HFFc6 (cell line): ENCODE measurements at regions not wholly inside any gene's neighbourhood (a gene's known extent, or its start where the extent isn't known, plus 50 kb on each side); places are given as distances from the start of the nearest gene placed in this dataset. TPM values are rescaled to one million over a fixed set of nuclear protein-coding genes. Genes with fewer than 3 reads are reported as not detected.

ENCODE experiments used
- DNase-seq: peaks from one replicate; pipeline ENCODE4 v3.0.0-alpha.2; 2018
- H3K27ac Mint-ChIP-seq: 2 replicates; pipeline ENCODE4 v1.8.0; 2020; ENCODE audit warnings: mild to moderate bottlenecking, mixed read lengths
- H3K27me3 Mint-ChIP-seq: 2 replicates; pipeline ENCODE4 v1.8.0; 2021; ENCODE audit warnings: mild to moderate bottlenecking, moderate library complexity, mixed read lengths; ENCODE audit not compliant: insufficient read depth
- H3K36me3 Mint-ChIP-seq: 2 replicates; pipeline ENCODE4 v1.8.0; 2021; ENCODE audit warnings: low read depth, mixed read lengths
- H3K4me1 Mint-ChIP-seq: 2 replicates; pipeline ENCODE4 v1.8.0; 2020; ENCODE audit warnings: low read depth, mixed read lengths
- H3K4me3 Mint-ChIP-seq: 2 replicates; pipeline ENCODE4 v1.8.0; 2020; ENCODE audit warnings: mild to moderate bottlenecking, moderate library complexity, mixed read lengths
- H3K9me3 Mint-ChIP-seq: 2 replicates; pipeline ENCODE4 v1.8.0; 2020; ENCODE audit warnings: mild to moderate bottlenecking, mixed read lengths
- microRNA-seq: library from miRNA; unstranded; fragments of <30 nt; microRNA quantifications from one replicate; pipeline ENCODE4, GENCODE V29; 2019
- TF ChIP-seq, protein P1 (sequence below): fragments of 200-600 bp; sonication (generic); IDR thresholded peaks from 2 replicates; pipeline ENCODE4 v1.5.0; 2021; ENCODE audit warnings: antibody characterized with exemption, mild to moderate bottlenecking

DNA sequence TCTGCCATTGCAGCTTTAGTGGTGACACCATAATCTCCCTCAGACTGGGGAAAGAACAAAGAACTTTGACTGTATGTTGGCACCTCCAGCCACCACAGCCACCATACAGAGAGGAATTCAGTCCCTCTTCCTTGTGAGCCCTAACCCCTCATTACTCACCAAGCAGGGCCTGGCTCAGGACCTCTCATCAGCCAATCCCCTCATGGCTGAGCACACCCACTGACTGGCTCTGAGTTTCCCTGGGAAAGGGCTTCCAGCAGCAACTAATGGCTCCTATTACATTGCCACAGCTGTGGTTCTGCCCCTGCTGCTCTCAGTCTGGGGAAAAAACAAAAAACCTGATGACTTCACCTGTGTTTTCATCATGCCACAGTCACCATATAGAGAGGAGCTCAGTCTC lies 1482.6 kb downstream of the FAM133A start:
- TF ChIP-seq, protein P1, sequence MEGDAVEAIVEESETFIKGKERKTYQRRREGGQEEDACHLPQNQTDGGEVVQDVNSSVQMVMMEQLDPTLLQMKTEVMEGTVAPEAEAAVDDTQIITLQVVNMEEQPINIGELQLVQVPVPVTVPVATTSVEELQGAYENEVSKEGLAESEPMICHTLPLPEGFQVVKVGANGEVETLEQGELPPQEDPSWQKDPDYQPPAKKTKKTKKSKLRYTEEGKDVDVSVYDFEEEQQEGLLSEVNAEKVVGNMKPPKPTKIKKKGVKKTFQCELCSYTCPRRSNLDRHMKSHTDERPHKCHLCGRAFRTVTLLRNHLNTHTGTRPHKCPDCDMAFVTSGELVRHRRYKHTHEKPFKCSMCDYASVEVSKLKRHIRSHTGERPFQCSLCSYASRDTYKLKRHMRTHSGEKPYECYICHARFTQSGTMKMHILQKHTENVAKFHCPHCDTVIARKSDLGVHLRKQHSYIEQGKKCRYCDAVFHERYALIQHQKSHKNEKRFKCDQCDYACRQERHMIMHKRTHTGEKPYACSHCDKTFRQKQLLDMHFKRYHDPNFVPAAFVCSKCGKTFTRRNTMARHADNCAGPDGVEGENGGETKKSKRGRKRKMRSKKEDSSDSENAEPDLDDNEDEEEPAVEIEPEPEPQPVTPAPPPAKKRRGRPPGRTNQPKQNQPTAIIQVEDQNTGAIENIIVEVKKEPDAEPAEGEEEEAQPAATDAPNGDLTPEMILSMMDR: no peak
- no peaks in the 10 kb centered on the region for H3K27me3 Mint-ChIP-seq
- no peak for DNase-seq
- no peaks in the 10 kb centered on the region for H3K4me1 Mint-ChIP-seq
- H3K36me3 Mint-ChIP-seq: no peaks in the 10 kb centered on the region
- H3K4me3 Mint-ChIP-seq: no peak overlapping the region
- no peaks in the 10 kb centered on the region for H3K9me3 Mint-ChIP-seq
- H3K27ac Mint-ChIP-seq: no peak overlapping the region

Small RNAs in the stretch of these regions (microRNA-seq; reads per million reads assigned to microRNA genes)
- not detected for gene MIR548M
